Vagina (tissue), 2 donors: ENCODE measurements at regions not wholly inside any gene's neighbourhood (a gene's known extent, or its start where the extent isn't known, plus 50 kb on each side); places are given as distances from the start of the nearest gene placed in this dataset.
"Not testable (repeated sequence)": the region's sequence is repeated elsewhere in the genome, so short reads cannot be mapped to it uniquely, and the experiment has no call there.

Experiments used
- CTCF ChIP-seq, 3 experiments: fragments of 450-650 bp in 2 of 3; fragments of 200-600 bp in 1 of 3; sonication (generic) in 1 of 3; IDR thresholded peaks; one replicate each; pipeline ENCODE4 v1.5.1; 2017 to 2019; ENCODE audit warnings: antibody characterized with exemption in 3 of 3, mild to moderate bottlenecking in 2 of 3, moderate library complexity in 2 of 3
- POLR2A ChIP-seq, 2 donors: fragments of 450-650 bp; IDR thresholded peaks; one replicate each; pipeline ENCODE4 v1.6.1; 2017; ENCODE audit warnings: antibody characterized with exemption in 2 of 2, mild to moderate bottlenecking in 2 of 2, moderate library complexity in 2 of 2
- POLR2AphosphoS5 ChIP-seq, 2 donors: sonication (generic); formaldehyde crosslinking; IDR thresholded peaks; one replicate each; pipeline ENCODE4 v1.9.0; 2017; ENCODE audit warnings: antibody characterized with exemption in 2 of 2, mild to moderate bottlenecking in 2 of 2, low read depth in 1 of 2; ENCODE audit not compliant: insufficient read depth in 1 of 2

GRCh38 chr5:166926806-166927475 lies 1364.5 kb upstream of the WWC1 start:
- not testable (repeated sequence) for TF ChIP-seq CTCF (IDR thresholded peaks at IDR 0.05); POLR2A (IDR thresholded peaks at IDR 0.05); POLR2AphosphoS5 (IDR thresholded peaks at IDR 0.05; ENCODE audit: insufficient read depth in 1 of 2, low read depth in 1 of 2)
